Thymus (tissue), 11 donors: ENCODE measurements at regions not wholly inside any gene's neighbourhood (a gene's known extent, or its start where the extent isn't known, plus 50 kb on each side); places are given as distances from the start of the nearest gene placed in this dataset.

Experiments
- DNase-seq, 9 donors: peaks; one replicate each; pipeline ENCODE4 v3.0.0-alpha.2; 2013; ENCODE audit warnings: low spot score in 9 of 9, low read depth in 6 of 9, missing footprints in 1 of 9
- H3K27ac ChIP-seq, 2 donors: one replicate each; pipeline ENCODE4 v1.5.1; 2013; ENCODE audit warnings: control low read depth in 1 of 2, low read depth in 1 of 2, low read length in 1 of 2, mild to moderate bottlenecking in 1 of 2, moderate library complexity in 1 of 2
- H3K27me3 ChIP-seq, 2 donors: one replicate each; pipeline ENCODE4 v1.5.1; 2013; ENCODE audit warnings: low read length in 1 of 2; ENCODE audit not compliant: control insufficient read depth in 2 of 2, insufficient read depth in 1 of 2
- H3K36me3 ChIP-seq, 2 donors: one replicate each; pipeline ENCODE4 v1.5.1; 2013; ENCODE audit warnings: low read length in 1 of 2, mild to moderate bottlenecking in 1 of 2, moderate library complexity in 1 of 2; ENCODE audit not compliant: control insufficient read depth in 2 of 2, insufficient read depth in 2 of 2
- H3K4me1 ChIP-seq, 2 donors: one replicate each; pipeline ENCODE4 v1.5.1; 2013; ENCODE audit warnings: low read length in 2 of 2; ENCODE audit not compliant: control insufficient read depth in 2 of 2, insufficient read depth in 2 of 2
- H3K4me3 ChIP-seq, 2 donors: one replicate each; pipeline ENCODE4 v1.5.1; 2013; ENCODE audit warnings: low read length in 2 of 2, control low read depth in 1 of 2, mild to moderate bottlenecking in 1 of 2
- H3K9me3 ChIP-seq, 2 donors: one replicate each; pipeline ENCODE4 v1.5.1; 2013; ENCODE audit warnings: low read length in 1 of 2, mild to moderate bottlenecking in 1 of 2; ENCODE audit not compliant: control insufficient read depth in 2 of 2, insufficient read depth in 1 of 2
- WGBS: extraction: QIAGEN DNeasy Blood & Tissue Kit; methylation state at CpG from one replicate; pipeline ENCODE4 v1.1.7; 2013; 5-methylcytosine and 5-hydroxymethylcytosine counted together
- donor health status: healthy.

DNA sequence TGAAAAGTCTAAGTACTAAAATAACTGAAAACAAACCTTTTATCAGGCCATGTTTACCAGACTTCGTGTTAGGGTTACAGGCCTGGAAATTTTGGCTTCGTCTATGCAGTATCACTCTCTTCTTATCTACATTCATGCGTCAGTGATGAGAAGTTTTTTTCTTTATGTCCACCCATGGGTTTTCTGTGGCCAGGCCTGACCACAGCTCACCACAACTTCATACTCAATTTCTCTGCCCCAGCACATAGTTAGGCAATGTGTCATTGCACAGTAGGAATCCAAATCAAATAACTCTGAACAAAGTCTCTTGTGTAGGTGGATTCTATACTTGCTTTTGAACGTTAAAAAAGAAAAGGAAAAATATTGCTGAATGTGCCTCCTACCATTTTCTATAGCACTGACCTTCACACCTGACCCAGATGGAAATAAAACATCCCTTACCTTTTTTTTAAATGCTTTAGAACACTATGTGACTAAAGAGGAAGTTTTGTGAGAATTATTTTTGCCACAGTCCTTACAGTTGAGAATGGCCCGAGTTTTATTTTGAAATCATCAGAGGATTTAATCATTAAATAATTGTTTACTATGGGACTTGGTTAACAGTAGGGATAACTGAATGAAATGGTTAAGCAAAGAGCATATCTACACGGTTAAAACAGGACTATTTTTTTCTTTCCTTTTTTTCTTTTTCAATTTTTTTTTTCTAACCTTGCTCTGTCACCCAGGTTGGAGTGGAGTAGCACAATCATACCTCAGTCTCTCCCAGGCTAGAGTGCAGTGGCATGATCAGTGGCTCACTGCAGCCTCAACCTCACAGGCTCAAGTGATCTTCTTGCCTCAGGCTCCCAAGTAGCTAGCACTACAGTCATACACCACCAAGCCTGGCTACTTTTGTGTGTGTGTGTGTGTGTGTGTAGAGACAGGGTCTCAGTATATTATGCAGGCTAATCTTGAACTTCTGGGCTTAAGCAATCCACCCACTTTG lies 1247.0 kb upstream of the ACO1 start:
- H3K27me3 ChIP-seq: no peaks in the 10 kb centered on the region
- no peaks in the 10 kb centered on the region for H3K36me3 ChIP-seq
- H3K4me1 ChIP-seq: no peaks in the 10 kb centered on the region
- no peak overlapping the region for H3K4me3 ChIP-seq
- 88% methylated on average over 6 of the region's 6 CpGs for WGBS
- H3K9me3 ChIP-seq: no peaks in the 10 kb centered on the region
- no peak overlapping the region for H3K27ac ChIP-seq
- no peak for DNase-seq

DNA sequence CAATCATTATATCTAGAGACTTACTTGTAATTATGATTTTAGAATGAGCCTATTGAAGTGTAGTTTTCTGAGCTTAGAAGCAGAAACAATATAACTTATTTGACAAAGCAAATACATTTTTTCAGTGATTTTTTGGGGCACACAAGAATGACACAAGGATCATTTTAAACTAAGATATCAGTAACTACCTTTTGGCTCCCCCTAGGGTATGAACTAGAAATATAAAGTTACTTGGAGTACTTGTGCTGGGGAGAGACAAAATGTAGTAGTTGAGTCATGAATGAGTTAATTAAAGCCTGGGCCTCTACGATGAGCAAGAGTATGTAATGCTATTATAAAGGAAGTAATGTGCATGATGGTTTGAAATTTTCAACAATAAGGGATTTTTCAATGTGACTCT lies 1244.1 kb upstream of the ACO1 start:
- Histone ChIP-seq H3K4me3 (no peak overlapping the region), H3K4me1 (no peaks in the 10 kb centered on the region), H3K9me3 (no peaks in the 10 kb centered on the region), H3K36me3 (no peaks in the 10 kb centered on the region), H3K27ac (no peak overlapping the region), H3K27me3 (no peaks in the 10 kb centered on the region)
- DNase-seq: no peak
- WGBS: 28% methylated on average over 1 of the region's 1 CpG

DNA sequence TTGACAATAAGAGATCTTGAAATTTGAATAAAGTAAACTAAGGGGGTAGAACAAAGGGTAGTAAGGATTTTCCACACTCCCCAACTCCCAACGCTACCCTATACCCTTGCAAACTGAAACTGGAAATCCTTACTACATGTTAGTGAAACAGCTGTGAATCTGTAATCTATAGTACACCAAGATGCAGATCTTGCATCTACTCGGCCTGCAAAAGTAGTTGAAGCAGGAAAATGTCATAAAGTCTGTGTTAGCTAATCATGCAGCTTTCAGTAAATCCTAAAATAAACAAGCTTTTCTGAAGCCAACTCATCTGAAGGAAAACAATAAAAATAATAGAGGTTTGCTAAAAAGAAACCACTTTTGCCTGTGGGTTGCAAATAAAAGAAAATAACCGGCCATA lies 1242.0 kb upstream of the ACO1 start:
- no peaks in the 10 kb centered on the region for H3K36me3 ChIP-seq
- no peak overlapping the region for H3K27ac ChIP-seq
- WGBS: 91% methylated on average over 3 of the region's 3 CpGs
- H3K9me3 ChIP-seq: no peaks in the 10 kb centered on the region
- no peaks in the 10 kb centered on the region for H3K4me1 ChIP-seq
- H3K4me3 ChIP-seq: no peak overlapping the region
- DNase-seq: no peak
- H3K27me3 ChIP-seq: no peaks in the 10 kb centered on the region

DNA sequence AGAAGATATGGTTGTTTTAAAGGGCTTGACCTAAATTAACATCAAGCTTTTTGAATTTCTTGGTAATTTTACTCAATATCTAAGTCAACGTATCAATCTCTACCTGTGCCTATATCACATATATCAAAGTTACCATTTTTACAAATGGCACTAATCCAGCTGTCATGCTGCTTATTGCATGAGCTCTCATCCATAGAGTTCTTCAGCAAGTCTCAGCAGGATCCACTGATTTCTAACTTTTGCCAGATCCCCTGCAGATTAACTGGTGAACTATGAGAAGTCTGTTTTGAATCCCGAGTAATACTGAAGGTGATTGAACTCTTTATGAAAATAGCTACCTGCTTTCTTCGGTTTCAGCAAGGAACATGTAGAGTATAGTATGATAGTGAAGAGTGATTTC lies 1239.8 kb upstream of the ACO1 start:
- Histone ChIP-seq H3K9me3 (no peaks in the 10 kb centered on the region), H3K27ac (no peak overlapping the region), H3K4me1 (no peaks in the 10 kb centered on the region), H3K27me3 (no peaks in the 10 kb centered on the region), H3K4me3 (no peak overlapping the region), H3K36me3 (no peaks in the 10 kb centered on the region)
- DNase-seq: no peak
- whole genome bisulfite sequencing: 88% methylated on average over 3 of the region's 3 CpGs

DNA sequence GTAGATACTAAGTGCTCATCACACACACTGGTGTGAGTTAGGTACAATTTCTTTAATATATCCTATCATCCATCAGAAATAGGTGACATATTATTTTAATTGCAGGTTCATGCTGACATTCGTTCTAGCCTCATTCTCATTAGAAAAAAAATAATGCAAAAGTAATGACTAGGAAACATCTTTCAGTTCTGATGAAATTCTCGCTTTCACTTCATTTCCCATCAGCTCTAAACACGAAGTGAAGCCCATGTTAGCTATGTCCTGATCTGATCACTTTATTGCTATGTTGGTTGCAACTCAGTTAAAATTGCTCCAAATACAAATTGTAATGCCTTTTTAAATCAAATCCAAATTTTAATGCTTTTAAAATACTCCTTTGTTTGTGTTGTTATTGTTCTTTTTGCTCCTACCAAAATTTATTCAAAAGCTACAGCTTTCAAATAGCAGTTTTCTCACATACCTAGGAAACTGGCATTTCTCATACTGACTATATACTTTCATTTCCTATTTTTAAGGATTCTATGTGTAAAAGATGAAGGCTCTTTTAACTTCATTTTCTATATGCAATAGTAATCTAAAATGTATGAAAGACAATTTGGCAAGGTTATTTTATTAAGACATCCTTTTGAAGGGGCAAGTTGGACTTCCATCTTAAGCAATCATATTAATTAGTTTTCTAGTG lies 1237.8 kb upstream of the ACO1 start:
- Histone ChIP-seq H3K9me3 (no peaks in the 10 kb centered on the region), H3K4me1 (no peaks in the 10 kb centered on the region), H3K27me3 (no peaks in the 10 kb centered on the region), H3K27ac (no peak overlapping the region), H3K4me3 (no peak overlapping the region), H3K36me3 (no peaks in the 10 kb centered on the region)
- WGBS: 85% methylated on average over 3 of the region's 3 CpGs
- DNase-seq: no peak

DNA sequence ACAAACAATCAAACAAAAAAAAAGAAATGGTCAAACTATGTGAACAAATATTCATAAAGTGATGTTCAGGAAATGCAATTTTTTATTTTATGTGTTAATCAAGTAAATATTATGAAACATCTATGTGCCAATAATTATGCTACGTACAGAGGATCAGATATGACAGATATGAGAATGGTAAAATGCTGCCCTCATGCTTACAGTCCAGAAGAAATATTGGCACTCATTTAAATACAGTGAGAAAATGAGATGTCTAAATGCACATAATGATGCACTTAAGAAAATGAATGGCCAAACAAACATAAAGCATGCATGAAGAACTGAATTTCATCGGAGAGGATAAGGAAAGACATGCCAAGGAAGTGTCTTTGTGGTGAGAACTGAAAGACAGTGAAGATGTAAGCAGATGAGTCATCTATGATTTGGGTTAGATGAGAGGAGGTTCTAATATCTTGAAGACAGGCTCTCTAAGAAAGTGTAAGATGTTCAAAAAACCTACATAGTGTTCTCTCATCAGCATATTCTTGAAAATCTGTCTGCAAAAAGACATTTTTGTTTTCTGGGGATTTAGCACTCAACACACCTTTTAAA lies 1231.1 kb upstream of the ACO1 start:
- no peak for DNase-seq
- WGBS: 80% methylated on average over 2 of the region's 2 CpGs
- no peaks in the 10 kb centered on the region for H3K4me1 ChIP-seq
- no peaks in the 10 kb centered on the region for H3K9me3 ChIP-seq
- H3K27me3 ChIP-seq: no peaks in the 10 kb centered on the region
- H3K36me3 ChIP-seq: no peaks in the 10 kb centered on the region
- no peak overlapping the region for H3K4me3 ChIP-seq
- no peak overlapping the region for H3K27ac ChIP-seq

DNA sequence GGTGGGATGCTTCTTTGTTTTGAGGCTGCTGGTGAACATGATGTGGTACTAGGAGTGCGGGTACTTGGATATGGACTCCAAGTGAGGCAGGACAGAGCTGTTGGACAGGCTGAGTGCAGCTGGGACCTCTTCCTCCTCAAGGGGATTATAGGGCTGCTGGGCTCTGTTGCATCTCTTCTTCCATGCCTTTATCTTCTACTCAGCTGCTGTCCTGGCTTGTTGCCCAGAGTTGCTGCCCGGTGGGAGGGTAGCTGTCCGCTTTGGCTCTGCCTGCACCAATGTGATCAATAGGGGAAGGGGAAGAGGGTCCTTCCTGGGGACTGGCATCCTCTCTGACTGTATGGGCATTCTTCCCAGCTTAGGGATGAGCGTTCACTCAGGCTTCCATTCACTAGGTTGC lies 1217.9 kb upstream of the ACO1 start:
- Histone ChIP-seq H3K36me3 (no peaks in the 10 kb centered on the region), H3K27me3 (no peaks in the 10 kb centered on the region), H3K4me1 (no peaks in the 10 kb centered on the region), H3K9me3 (no peaks in the 10 kb centered on the region), H3K4me3 (no peak overlapping the region), H3K27ac (no peak overlapping the region)
- no peak for DNase-seq
- WGBS: 97% methylated on average over 4 of the region's 4 CpGs

DNA sequence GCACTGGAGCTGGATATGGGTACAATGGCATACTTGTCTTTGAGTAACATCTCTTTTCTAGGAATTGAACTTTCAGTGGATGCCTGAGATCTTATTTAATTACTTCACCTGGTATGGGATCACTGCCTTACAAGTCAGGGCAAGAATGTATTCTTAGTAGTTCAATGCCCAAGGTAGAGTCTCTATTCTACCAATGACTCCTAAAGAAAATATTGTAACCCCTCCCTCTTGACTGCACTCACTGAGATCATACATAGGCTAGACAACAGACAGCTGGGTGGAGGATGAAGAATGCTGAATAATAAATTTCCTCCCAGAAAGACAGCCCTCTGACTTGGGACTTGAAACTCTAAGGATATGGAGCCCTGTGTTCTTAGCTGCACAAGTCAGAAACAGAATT lies 1216.3 kb upstream of the ACO1 start:
- Histone ChIP-seq H3K36me3 (no peaks in the 10 kb centered on the region), H3K27ac (no peak overlapping the region), H3K27me3 (no peaks in the 10 kb centered on the region), H3K4me3 (no peak overlapping the region), H3K9me3 (no peaks in the 10 kb centered on the region), H3K4me1 (no peaks in the 10 kb centered on the region)
- no peak for DNase-seq

DNA sequence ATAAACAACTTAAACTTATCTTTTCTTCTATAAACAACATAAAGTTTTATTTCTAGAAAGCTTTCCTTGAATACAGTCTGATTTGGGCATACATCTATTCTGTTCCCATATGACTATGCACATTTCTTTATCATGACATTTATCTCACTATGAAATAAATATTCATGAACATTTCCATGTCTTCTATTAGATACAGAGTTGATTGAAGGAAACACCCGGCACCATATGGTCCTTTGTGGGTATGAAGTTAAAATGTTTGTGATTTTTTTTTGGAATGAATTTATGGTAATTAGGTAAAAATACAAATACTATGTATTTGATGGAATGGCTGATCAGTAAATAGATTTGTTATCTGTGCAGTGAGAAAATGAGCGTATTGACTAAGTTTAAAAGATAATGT lies 1209.8 kb upstream of the ACO1 start:
- 95% methylated on average over 2 of the region's 2 CpGs for WGBS
- no peaks in the 10 kb centered on the region for H3K9me3 ChIP-seq
- no peaks in the 10 kb centered on the region for H3K27me3 ChIP-seq
- no peaks in the 10 kb centered on the region for H3K4me1 ChIP-seq
- no peaks in the 10 kb centered on the region for H3K36me3 ChIP-seq
- DNase-seq: no peak
- no peak overlapping the region for H3K4me3 ChIP-seq
- no peak overlapping the region for H3K27ac ChIP-seq
